Upper lobe of right lung (tissue), 1 donor: ENCODE measurements at regions not wholly inside any gene's neighbourhood (a gene's known extent, or its start where the extent isn't known, plus 50 kb on each side); places are given as distances from the start of the nearest gene placed in this dataset.

Experiments used
- ATAC-seq: fragments of 200-7000 bp; cut with Tn5 transposase; one replicate; pipeline ENCODE4 v1.9.1; 2020; ENCODE audit warnings: mild to moderate bottlenecking, moderate library complexity
- DNase-seq: peaks from one replicate; pipeline ENCODE4 v3.0.0-alpha.2; 2020
- H3K27ac ChIP-seq: fragments of 200-600 bp; one replicate; pipeline ENCODE4 v1.8.0; 2022
- H3K27me3 ChIP-seq: fragments of 200-600 bp; one replicate; pipeline ENCODE4 v1.8.0; 2022; ENCODE audit warnings: mild to moderate bottlenecking
- H3K36me3 ChIP-seq: fragments of 200-600 bp; one replicate; pipeline ENCODE4 v1.8.0; 2022
- H3K4me1 ChIP-seq: fragments of 200-600 bp; one replicate; pipeline ENCODE4 v1.8.0; 2022
- H3K4me3 ChIP-seq: fragments of 200-600 bp; one replicate; pipeline ENCODE4 v1.8.0; 2022; ENCODE audit warnings: mild to moderate bottlenecking
- H3K9me3 ChIP-seq: fragments of 200-600 bp; one replicate; pipeline ENCODE4 v1.8.0; 2022
- CTCF ChIP-seq: fragments of 200-600 bp; IDR thresholded peaks from one replicate; pipeline ENCODE4 v1.8.0; 2022; ENCODE audit warnings: antibody characterized with exemption
- intact Hi-C: fragments of 100-400 bp; cut with DNase I; formaldehyde crosslinking; loops from one replicate; pipeline ENCODE4 v1.11.0; 2022
- donor health status: DM: no; HTN: yes; CAD: no; lungs with severe emphysema.

DNA sequence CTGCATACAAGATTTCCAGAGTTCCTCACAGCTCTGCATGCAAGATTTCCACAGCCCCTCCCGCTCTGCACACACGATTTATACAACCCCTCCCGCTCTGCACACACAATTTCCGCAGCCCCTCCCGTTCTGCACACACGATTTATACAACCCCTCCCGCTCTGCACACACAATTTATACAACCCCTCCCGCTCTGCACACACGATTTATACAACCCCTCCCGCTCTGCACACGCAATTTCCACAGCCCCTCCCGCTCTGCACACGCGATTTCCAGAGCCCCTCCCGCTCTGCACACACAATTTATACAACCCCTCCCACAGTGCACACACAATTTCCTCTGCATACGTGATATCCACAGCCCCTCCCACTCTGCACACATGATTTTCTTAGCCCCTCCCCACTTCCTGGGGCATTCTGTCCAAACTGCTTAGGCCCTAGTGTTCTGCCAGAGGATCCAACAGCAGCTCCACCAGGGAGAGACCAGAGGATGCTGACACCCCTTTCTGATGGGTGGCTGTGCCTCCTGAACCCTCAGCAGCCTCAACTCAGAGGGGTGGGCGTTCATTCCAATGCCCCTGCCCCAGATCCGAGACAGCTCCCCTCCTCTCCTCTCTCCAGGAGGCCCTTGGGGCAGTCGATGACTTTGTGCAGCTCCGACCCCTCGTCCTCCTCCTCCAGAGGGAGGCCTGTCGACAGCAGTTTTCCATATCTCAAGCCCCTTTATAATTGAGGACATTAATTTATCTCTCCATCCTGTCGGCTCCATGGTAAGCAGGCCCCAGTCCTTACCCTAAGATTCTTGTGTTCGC, 671.7 kb downstream of the BRD1 start:
- no peaks in the 10 kb centered on the region for H3K4me1 ChIP-seq
- intact Hi-C loops: no loop called here
- no peak for ATAC-seq
- H3K27me3 ChIP-seq: peaks cover 4% of the 10 kb centered on the region
- no peak for TF ChIP-seq CTCF
- no peaks in the 10 kb centered on the region for H3K9me3 ChIP-seq
- no peak for DNase-seq
- no peaks in the 10 kb centered on the region for H3K36me3 ChIP-seq
- H3K4me3 ChIP-seq: no peak overlapping the region
- no peak overlapping the region for H3K27ac ChIP-seq

GRCh38 chr22:49155039-49155769, 672.5 kb downstream of the BRD1 start:
- H3K4me3 ChIP-seq: no peak overlapping the region
- no peak overlapping the region for H3K27ac ChIP-seq
- no peaks in the 10 kb centered on the region for H3K4me1 ChIP-seq
- intact Hi-C loops: no loop called here
- H3K27me3 ChIP-seq: peaks cover 3% of the 10 kb centered on the region
- TF ChIP-seq CTCF: no peak
- no peaks in the 10 kb centered on the region for H3K9me3 ChIP-seq
- no peaks in the 10 kb centered on the region for H3K36me3 ChIP-seq
- ATAC-seq (no peak), DNase-seq (no peak)

DNA sequence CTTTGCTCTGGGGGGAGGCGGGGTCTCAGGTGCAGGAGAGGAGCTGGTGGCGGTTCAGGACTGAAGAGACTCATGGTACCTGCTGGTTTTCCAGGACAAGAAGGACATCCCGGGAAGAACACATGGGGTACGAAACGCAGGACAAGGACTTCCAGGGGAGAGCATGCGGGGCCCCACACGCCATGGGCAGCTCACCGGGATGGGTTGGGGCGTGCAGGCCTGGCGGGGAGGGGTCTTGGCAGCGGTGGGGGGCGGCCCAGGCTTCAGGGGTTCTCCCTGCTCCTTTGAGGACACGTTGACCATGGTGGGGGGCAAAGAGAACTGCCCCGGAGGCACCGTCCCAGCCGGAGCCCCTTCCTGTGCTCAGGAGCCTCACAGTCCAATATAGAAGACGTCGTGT, 673.2 kb downstream of the BRD1 start:
- H3K4me3 ChIP-seq: no peak overlapping the region
- peaks cover 2% of the 10 kb centered on the region for H3K27me3 ChIP-seq

DNA sequence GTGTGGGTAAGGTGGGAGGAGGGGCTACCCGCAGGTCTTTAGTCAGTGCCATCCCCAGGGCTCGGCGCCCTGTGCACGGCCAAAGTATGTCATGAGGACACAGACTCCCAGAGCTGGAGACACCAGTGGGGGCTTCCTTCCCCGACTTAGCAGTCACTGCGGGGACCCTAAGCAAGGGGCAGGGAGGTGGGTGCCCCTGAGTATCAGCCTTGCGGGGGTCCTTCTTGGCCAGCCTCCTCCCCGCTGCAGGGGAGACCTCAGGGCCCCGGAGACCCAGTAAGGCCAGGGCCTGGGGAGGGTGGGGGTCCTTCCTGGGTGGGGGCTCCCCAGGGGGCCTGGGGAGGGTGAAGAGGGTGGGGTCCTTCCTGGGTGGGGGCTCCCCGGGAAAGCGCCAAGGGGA, 673.8 kb downstream of the BRD1 start:
- Histone ChIP-seq H3K36me3 (no peaks in the 10 kb centered on the region), H3K9me3 (no peaks in the 10 kb centered on the region), H3K4me1 (no peaks in the 10 kb centered on the region), H3K27ac (no peak overlapping the region), H3K4me3 (no peak overlapping the region), H3K27me3 (no peaks in the 10 kb centered on the region)
- DNase-seq: no peak
- no peak for TF ChIP-seq CTCF
- ATAC-seq: no peak
- intact Hi-C loops: no loop called here

More for the DNA sequence above, 673.2 kb downstream of the BRD1 start:
- intact Hi-C loops: no loop called here
- DNase-seq (no peak), ATAC-seq (no peak)
- no peaks in the 10 kb centered on the region for H3K9me3 ChIP-seq
- no peak overlapping the region for H3K27ac ChIP-seq
- TF ChIP-seq CTCF: no peak
- H3K4me1 ChIP-seq: no peaks in the 10 kb centered on the region
- no peaks in the 10 kb centered on the region for H3K36me3 ChIP-seq

GRCh38 chr22:49152939-49153770, 674.5 kb downstream of the BRD1 start:
- ATAC-seq (no peak), DNase-seq (no peak)
- H3K36me3 ChIP-seq: no peaks in the 10 kb centered on the region
- no peaks in the 10 kb centered on the region for H3K27me3 ChIP-seq
- no peaks in the 10 kb centered on the region for H3K4me1 ChIP-seq
- TF ChIP-seq CTCF: no peak
- no peaks in the 10 kb centered on the region for H3K9me3 ChIP-seq
- intact Hi-C loops: no loop called here
- no peak overlapping the region for H3K27ac ChIP-seq
- no peak overlapping the region for H3K4me3 ChIP-seq
